ENCODE measurements at regions not wholly inside any gene's neighbourhood (a gene's known extent, or its start where the extent isn't known, plus 50 kb on each side); places are given as distances from the start of the nearest gene placed in this dataset.

DNA sequence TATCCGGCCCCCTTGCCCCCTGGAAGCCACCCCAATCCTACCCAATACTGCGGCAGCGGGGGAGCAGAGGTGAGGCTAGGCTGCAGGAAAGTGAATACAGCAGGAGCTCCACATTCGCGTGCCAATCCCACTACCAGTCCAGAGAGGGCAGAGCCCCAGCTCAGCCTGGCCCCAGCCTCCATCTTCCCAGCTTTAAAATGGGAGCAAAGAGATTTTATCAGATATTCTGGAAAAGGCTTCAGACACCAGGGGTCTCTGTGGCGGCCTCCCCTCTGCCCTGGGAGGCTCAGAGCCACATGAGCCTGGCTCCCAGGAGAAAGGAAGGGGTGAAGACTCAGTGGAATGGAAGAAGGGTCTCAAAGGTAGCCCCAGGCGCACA, 72.7 kb downstream of the NCOR2 start:
- Histone ChIP-seq H3K4me1 (ENCODE audit: insufficient read depth) (peaks cover 29% of the 10 kb centered on the region), H3K4me3 (no peak overlapping the region), H3K36me3 (ENCODE audit: low read depth) (peaks cover 4% of the 10 kb centered on the region; the same call in 1 of the 2 replicates), H2AFZ (no peak overlapping the region), H3K9ac (no peak overlapping the region), H4K20me1 (ENCODE audit: insufficient read depth) (peaks cover 4% of the 10 kb centered on the region; the same call in 1 of the 2 replicates), H3K27me3 (replicated peaks; ENCODE audit: insufficient read depth) (no peaks in the 10 kb centered on the region), H3K79me2 (ENCODE audit: insufficient read depth) (peaks cover 85% of the 10 kb centered on the region), H3K27ac (no peak overlapping the region), H3K4me2 (ENCODE audit: unreplicated experiment) (no peak overlapping the region), H3K9me2 (ENCODE audit: insufficient read depth) (no peaks in the 10 kb centered on the region), H3K9me3 (ENCODE audit: low read depth) (no peaks in the 10 kb centered on the region), H3F3A (ENCODE audit: insufficient read depth) (peaks cover 21% of the 10 kb centered on the region)
- in situ Hi-C loops (cut with MboI), result no loop called here
- WGBS, 2 experiments (ENCODE audit: low coverage in 1 of 2, low lambda C conversion rate in 2 of 2, missing lambda C conversion rate in 2 of 2), result 94 to 97% methylated on average over 7 of the region's 7 CpGs
- TF ChIP-seq EZH2phosphoT487 (IDR thresholded peaks at IDR 0.05; ENCODE audit: insufficient read depth, low read depth), result no peak
- no peak for TF ChIP-seq EZH2 (IDR thresholded peaks at IDR 0.05; ENCODE audit: insufficient read depth, poor library complexity, severe bottlenecking)
- no peak for DNase-seq

DNA sequence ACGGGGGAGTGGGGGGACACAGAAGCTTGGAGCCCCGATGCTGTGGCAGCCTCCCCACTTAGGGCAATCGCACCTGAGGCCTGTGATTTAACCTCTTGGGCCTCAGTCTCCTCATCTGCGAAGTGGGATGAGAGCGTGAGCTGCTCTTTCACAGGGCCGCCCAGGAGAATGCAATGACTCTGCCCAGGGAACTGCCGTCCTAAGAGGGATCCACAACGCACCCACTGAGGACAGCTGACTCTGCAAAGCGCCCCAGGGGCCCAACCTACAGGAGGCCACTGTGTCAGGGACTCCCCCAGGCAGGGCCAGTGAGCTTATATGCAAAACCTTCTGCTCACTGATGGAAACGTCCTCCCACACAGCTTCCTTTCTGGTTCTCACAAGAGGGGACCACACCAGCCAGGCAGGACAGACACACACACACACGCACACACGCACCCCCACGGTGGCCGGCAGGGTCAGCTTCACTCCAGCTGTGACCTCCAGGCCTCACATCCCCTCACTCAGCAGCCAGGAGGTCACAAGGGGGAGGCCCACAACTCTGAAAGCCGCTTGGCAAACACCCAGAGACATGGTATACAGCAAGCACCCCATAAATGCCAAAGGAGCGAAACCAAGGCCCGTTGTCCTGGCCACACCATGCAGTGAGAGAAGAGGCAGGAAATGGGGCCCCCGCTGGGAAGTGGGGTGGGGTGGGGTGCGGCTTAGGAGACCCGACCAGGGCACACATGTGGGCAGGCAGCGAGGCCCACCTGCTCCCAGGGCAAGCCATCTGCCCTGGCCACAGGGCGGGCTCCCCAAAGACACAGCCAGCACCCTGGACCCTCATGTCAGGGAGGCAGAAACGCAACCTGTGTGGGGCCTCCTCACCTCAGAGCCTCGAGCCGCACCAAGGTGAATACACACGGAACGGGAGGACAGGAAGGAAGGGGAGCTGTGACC, 73.3 kb downstream of the NCOR2 start:
- H2AFZ ChIP-seq, result no peak overlapping the region
- peaks cover 4% of the 10 kb centered on the region; the same call in 1 of the 2 replicates for H3K36me3 ChIP-seq (ENCODE audit: low read depth)
- H3F3A ChIP-seq (ENCODE audit: insufficient read depth), result peaks cover 21% of the 10 kb centered on the region
- H3K9me2 ChIP-seq (ENCODE audit: insufficient read depth), result no peaks in the 10 kb centered on the region
- no peak overlapping the region for H3K27ac ChIP-seq
- DNase-seq, result no peak
- no peak overlapping the region for H3K4me2 ChIP-seq (ENCODE audit: unreplicated experiment)
- H3K4me3 ChIP-seq, result no peak overlapping the region
- 87 to 90% methylated on average over 24 of the region's 27 CpGs for WGBS, 2 experiments (ENCODE audit: low coverage in 1 of 2, low lambda C conversion rate in 2 of 2, missing lambda C conversion rate in 2 of 2)
- TF ChIP-seq EZH2 (IDR thresholded peaks at IDR 0.05; ENCODE audit: insufficient read depth, poor library complexity, severe bottlenecking), result no peak
- TF ChIP-seq EZH2phosphoT487 (IDR thresholded peaks at IDR 0.05; ENCODE audit: insufficient read depth, low read depth), result no peak
- peaks cover 85% of the 10 kb centered on the region for H3K79me2 ChIP-seq (ENCODE audit: insufficient read depth)
- H3K9ac ChIP-seq, result no peak overlapping the region
- in situ Hi-C loops (cut with MboI), result no loop called here
- peaks cover 4% of the 10 kb centered on the region; the same call in 1 of the 2 replicates for H4K20me1 ChIP-seq (ENCODE audit: insufficient read depth)
- no peaks in the 10 kb centered on the region for H3K27me3 ChIP-seq (replicated peaks; ENCODE audit: insufficient read depth)
- H3K4me1 ChIP-seq (ENCODE audit: insufficient read depth), result peaks cover 26% of the 10 kb centered on the region
- no peaks in the 10 kb centered on the region for H3K9me3 ChIP-seq (ENCODE audit: low read depth)

DNA sequence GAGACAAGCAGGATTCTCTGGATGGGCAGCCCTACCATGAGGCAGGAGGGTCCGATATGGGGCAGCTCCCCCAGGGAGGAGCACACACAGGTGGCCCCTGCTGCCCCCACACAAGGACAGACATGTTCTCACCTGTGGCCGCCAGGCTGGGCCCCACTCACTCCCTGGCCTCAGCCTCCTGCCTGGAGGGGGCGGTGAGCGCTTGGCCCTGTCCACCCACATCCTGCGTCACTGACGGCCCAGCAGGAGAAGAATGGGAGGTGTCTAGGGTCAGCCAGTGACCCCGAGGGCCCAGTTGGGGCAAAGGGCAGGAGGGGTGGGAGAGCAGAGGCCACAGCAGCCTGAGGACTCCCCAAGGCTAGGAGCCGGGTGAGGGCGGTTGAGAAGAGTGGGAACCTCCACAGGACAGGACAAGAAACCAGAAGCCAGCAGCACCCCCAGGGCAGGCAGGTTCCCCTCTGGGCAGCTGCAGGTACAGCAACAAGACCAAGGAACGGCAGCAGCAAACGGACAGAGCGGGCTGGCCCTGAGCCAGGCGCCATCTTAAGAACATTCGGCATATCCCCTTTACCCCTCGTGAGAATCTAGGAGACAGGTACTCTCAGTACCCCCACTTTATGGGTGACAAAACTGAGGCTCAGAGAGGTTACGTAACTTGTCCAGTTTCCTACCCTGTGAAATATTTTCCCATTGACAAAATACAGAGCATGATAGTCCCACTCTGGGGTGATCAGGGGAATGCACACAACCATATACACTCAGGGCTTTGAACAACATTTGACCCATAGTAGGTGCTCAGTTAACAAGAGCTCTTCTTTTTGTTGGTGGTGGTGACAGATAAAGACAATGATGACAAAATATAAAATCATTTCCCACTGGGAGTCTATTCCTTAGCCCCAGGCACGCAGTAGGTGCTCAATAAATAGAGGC, 74.3 kb downstream of the NCOR2 start:
- in situ Hi-C loops (cut with MboI), result no loop called here
- Histone ChIP-seq H3K4me1 (ENCODE audit: insufficient read depth) (peaks cover 17% of the 10 kb centered on the region), H3K79me2 (ENCODE audit: insufficient read depth) (peaks cover 85% of the 10 kb centered on the region), H3K9ac (no peak overlapping the region), H3K4me2 (ENCODE audit: unreplicated experiment) (no peak overlapping the region), H3F3A (ENCODE audit: insufficient read depth) (peaks cover 15% of the 10 kb centered on the region), H3K27me3 (replicated peaks; ENCODE audit: insufficient read depth) (no peaks in the 10 kb centered on the region), H4K20me1 (ENCODE audit: insufficient read depth) (no peaks in the 10 kb centered on the region; the same call in 1 of the 2 replicates), H3K4me3 (no peak overlapping the region), H2AFZ (no peak overlapping the region), H3K27ac (no peak overlapping the region), H3K36me3 (ENCODE audit: low read depth) (peaks cover 4% of the 10 kb centered on the region; the same call in 1 of the 2 replicates), H3K9me2 (ENCODE audit: insufficient read depth) (no peaks in the 10 kb centered on the region), H3K9me3 (ENCODE audit: low read depth) (no peaks in the 10 kb centered on the region)
- 75% methylated on average over 17 of the region's 17 CpGs for WGBS, 2 experiments (ENCODE audit: low coverage in 1 of 2, low lambda C conversion rate in 2 of 2, missing lambda C conversion rate in 2 of 2)
- no peak for DNase-seq
- no peak for TF ChIP-seq EZH2 (IDR thresholded peaks at IDR 0.05; ENCODE audit: insufficient read depth, poor library complexity, severe bottlenecking)
- TF ChIP-seq EZH2phosphoT487 (IDR thresholded peaks at IDR 0.05; ENCODE audit: insufficient read depth, low read depth), result no peak

DNA sequence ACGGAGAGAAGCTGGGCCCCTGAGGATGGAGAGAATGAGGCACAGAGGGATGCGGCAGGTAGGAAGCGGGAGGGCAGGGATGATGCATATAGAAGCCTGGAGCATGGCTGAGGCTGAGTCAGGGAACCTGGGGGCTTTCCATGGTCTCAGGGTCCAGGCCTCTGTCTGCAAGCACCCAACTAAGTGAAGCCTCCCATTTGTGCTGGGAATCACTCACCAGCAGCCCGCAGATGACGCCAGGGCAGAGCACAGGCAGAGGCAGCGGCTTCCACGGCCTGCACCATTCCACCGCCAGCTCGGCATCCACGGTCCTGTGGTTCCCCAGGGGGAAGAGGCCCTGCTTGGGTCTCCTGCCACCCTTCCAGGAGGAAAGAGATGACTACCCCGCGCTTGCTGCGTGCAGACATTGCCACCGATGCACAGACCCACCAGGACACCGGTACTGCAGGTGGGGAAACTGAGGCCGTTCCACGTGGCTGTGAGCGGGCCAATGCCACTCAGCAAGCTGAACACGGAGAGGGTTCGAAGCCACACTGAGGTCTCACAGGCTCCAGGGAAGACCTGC, 75.5 kb downstream of the NCOR2 start:
- H3K9me3 ChIP-seq (ENCODE audit: low read depth), result no peaks in the 10 kb centered on the region
- H3K27ac ChIP-seq, result no peak overlapping the region
- peaks cover 7% of the 10 kb centered on the region for H3F3A ChIP-seq (ENCODE audit: insufficient read depth)
- peaks cover 94% of the 10 kb centered on the region for H3K79me2 ChIP-seq (ENCODE audit: insufficient read depth)
- H3K9ac ChIP-seq, result no peak overlapping the region
- in situ Hi-C loops (cut with MboI), result no loop called here
- H2AFZ ChIP-seq, result no peak overlapping the region
- no peaks in the 10 kb centered on the region for H3K27me3 ChIP-seq (replicated peaks; ENCODE audit: insufficient read depth)
- no peaks in the 10 kb centered on the region for H3K9me2 ChIP-seq (ENCODE audit: insufficient read depth)
- H4K20me1 ChIP-seq (ENCODE audit: insufficient read depth), result no peaks in the 10 kb centered on the region; the same call in 1 of the 2 replicates
- no peak overlapping the region for H3K4me2 ChIP-seq (ENCODE audit: unreplicated experiment)
- no peak overlapping the region for H3K4me3 ChIP-seq
- 92% methylated on average over 20 of the region's 20 CpGs for WGBS, 2 experiments (ENCODE audit: low coverage in 1 of 2, low lambda C conversion rate in 2 of 2, missing lambda C conversion rate in 2 of 2)
- TF ChIP-seq EZH2 (IDR thresholded peaks at IDR 0.05; ENCODE audit: insufficient read depth, poor library complexity, severe bottlenecking) (no peak), EZH2phosphoT487 (IDR thresholded peaks at IDR 0.05; ENCODE audit: insufficient read depth, low read depth) (no peak)
- H3K36me3 ChIP-seq (ENCODE audit: low read depth), result peaks cover 4% of the 10 kb centered on the region; the same call in 1 of the 2 replicates
- no peak for DNase-seq
- H3K4me1 ChIP-seq (ENCODE audit: insufficient read depth), result peaks cover 7% of the 10 kb centered on the region

All from GM23248 (cell line).